ENCODE measurements at regions not wholly inside any gene's neighbourhood (a gene's known extent, or its start where the extent isn't known, plus 50 kb on each side); places are given as distances from the start of the nearest gene placed in this dataset.

GRCh38 chr5:103393101-103393754, 134.7 kb downstream of the MACIR start:
- TF ChIP-seq, protein P1, sequence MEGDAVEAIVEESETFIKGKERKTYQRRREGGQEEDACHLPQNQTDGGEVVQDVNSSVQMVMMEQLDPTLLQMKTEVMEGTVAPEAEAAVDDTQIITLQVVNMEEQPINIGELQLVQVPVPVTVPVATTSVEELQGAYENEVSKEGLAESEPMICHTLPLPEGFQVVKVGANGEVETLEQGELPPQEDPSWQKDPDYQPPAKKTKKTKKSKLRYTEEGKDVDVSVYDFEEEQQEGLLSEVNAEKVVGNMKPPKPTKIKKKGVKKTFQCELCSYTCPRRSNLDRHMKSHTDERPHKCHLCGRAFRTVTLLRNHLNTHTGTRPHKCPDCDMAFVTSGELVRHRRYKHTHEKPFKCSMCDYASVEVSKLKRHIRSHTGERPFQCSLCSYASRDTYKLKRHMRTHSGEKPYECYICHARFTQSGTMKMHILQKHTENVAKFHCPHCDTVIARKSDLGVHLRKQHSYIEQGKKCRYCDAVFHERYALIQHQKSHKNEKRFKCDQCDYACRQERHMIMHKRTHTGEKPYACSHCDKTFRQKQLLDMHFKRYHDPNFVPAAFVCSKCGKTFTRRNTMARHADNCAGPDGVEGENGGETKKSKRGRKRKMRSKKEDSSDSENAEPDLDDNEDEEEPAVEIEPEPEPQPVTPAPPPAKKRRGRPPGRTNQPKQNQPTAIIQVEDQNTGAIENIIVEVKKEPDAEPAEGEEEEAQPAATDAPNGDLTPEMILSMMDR (IDR thresholded peaks at IDR 0.05; ENCODE audit: insufficient read depth, low read length, poor library complexity, severe bottlenecking) = no peak
- no peak for TF ChIP-seq EZH2phosphoT487 (conservative IDR thresholded peaks at IDR 0.05; ENCODE audit: low read length)

Data from SU-DHL-6 (cell line).